ENCODE measurements at regions not wholly inside any gene's neighbourhood (a gene's known extent, or its start where the extent isn't known, plus 50 kb on each side); places are given as distances from the start of the nearest gene placed in this dataset.

- TF ChIP-seq CTCF (conservative IDR thresholded peaks at IDR 0.05; ENCODE audit: low read depth, low read length) (no peak), EZH2 (IDR thresholded peaks at IDR 0.05; ENCODE audit: borderline replicate concordance, low read depth, low read length, poor library complexity, severe bottlenecking) (no peak)
Measured at GRCh38 chr6:9503111-9503761, 911.6 kb downstream of the TFAP2A start.

Measured in A673 (cell line).